ENCODE measurements at regions not wholly inside any gene's neighbourhood (a gene's known extent, or its start where the extent isn't known, plus 50 kb on each side); places are given as distances from the start of the nearest gene placed in this dataset.

- Histone ChIP-seq H3K4me3 (ENCODE audit: low read depth in 1 of 2, low read length in 2 of 2) (no peak overlapping the region), H3K36me3 (ENCODE audit: control insufficient read depth in 1 of 2, insufficient read depth in 2 of 2, low read length in 2 of 2) (no peaks in the 10 kb centered on the region), H3K9me3 (ENCODE audit: control insufficient read depth in 1 of 2, low read length in 2 of 2) (peaks cover 0 to 5% of the 10 kb centered on the region in 2 donors), H3K4me1 (ENCODE audit: control insufficient read depth in 1 of 2, insufficient read depth in 2 of 2, low read length in 2 of 2) (no peaks in the 10 kb centered on the region), H3K27me3 (ENCODE audit: low read depth, low read length) (no peaks in the 10 kb centered on the region), H3K27ac (ENCODE audit: low read length) (no peak overlapping the region)
These were observed 318.6 kb downstream of the PTEN start for GRCh38 chr10:88181902-88182600.

- no peaks in the 10 kb centered on the region for H3K4me1 ChIP-seq (ENCODE audit: control insufficient read depth in 1 of 2, insufficient read depth in 2 of 2, low read length in 2 of 2)
- H3K4me3 ChIP-seq (ENCODE audit: low read depth in 1 of 2, low read length in 2 of 2): no peak overlapping the region
- peaks cover 0 to 5% of the 10 kb centered on the region in 2 donors for H3K9me3 ChIP-seq (ENCODE audit: control insufficient read depth in 1 of 2, low read length in 2 of 2)
- no peaks in the 10 kb centered on the region for H3K36me3 ChIP-seq (ENCODE audit: control insufficient read depth in 1 of 2, insufficient read depth in 2 of 2, low read length in 2 of 2)
- no peaks in the 10 kb centered on the region for H3K27me3 ChIP-seq (ENCODE audit: low read depth, low read length)
- no peak overlapping the region for H3K27ac ChIP-seq (ENCODE audit: low read length)
These were observed 319.1 kb downstream of the PTEN start for GRCh38 chr10:88182601-88182930.

GRCh38 chr10:88184543-88185297 is 321.3 kb downstream of the PTEN start:
- no peak overlapping the region for H3K4me3 ChIP-seq (ENCODE audit: low read depth in 1 of 2, low read length in 2 of 2)
- no peaks in the 10 kb centered on the region for H3K9me3 ChIP-seq (ENCODE audit: control insufficient read depth in 1 of 2, low read length in 2 of 2)
- H3K27me3 ChIP-seq (ENCODE audit: low read depth, low read length): no peaks in the 10 kb centered on the region
- H3K36me3 ChIP-seq (ENCODE audit: control insufficient read depth in 1 of 2, insufficient read depth in 2 of 2, low read length in 2 of 2): no peaks in the 10 kb centered on the region
- H3K27ac ChIP-seq (ENCODE audit: low read length): no peak overlapping the region
- no peaks in the 10 kb centered on the region for H3K4me1 ChIP-seq (ENCODE audit: control insufficient read depth in 1 of 2, insufficient read depth in 2 of 2, low read length in 2 of 2)

GRCh38 chr10:88185830-88186229 is 322.4 kb downstream of the PTEN start:
- Histone ChIP-seq H3K27me3 (ENCODE audit: low read depth, low read length) (no peaks in the 10 kb centered on the region), H3K4me3 (ENCODE audit: low read depth in 1 of 2, low read length in 2 of 2) (no peak overlapping the region), H3K27ac (ENCODE audit: low read length) (no peak overlapping the region), H3K4me1 (ENCODE audit: control insufficient read depth in 1 of 2, insufficient read depth in 2 of 2, low read length in 2 of 2) (no peaks in the 10 kb centered on the region), H3K9me3 (ENCODE audit: control insufficient read depth in 1 of 2, low read length in 2 of 2) (no peaks in the 10 kb centered on the region), H3K36me3 (ENCODE audit: control insufficient read depth in 1 of 2, insufficient read depth in 2 of 2, low read length in 2 of 2) (no peaks in the 10 kb centered on the region)

DNA sequence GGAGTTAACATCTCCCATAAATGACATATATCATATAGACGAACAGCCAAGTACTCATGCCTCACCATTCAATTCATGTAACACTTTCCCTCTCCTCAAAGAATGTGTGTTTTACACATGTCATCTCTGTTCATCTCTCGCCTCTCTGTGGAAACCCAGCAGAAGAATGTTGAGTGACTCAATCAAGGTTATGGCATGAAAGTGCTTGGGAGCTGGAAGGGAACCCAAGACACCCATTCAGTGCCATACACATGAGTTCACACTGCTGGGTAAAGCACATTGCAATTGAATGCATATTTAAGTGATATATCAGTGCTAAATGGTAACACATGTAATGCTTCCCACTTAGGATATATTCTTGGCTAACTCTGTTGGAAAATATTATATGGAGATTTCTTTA is 322.9 kb downstream of the PTEN start:
- Histone ChIP-seq H3K27ac (ENCODE audit: low read length) (no peak overlapping the region), H3K4me3 (ENCODE audit: low read depth in 1 of 2, low read length in 2 of 2) (no peak overlapping the region), H3K9me3 (ENCODE audit: control insufficient read depth in 1 of 2, low read length in 2 of 2) (no peaks in the 10 kb centered on the region), H3K27me3 (ENCODE audit: low read depth, low read length) (no peaks in the 10 kb centered on the region), H3K36me3 (ENCODE audit: control insufficient read depth in 1 of 2, insufficient read depth in 2 of 2, low read length in 2 of 2) (no peaks in the 10 kb centered on the region), H3K4me1 (ENCODE audit: control insufficient read depth in 1 of 2, insufficient read depth in 2 of 2, low read length in 2 of 2) (no peaks in the 10 kb centered on the region)

GRCh38 chr10:88187472-88187871 is 324.0 kb downstream of the PTEN start:
- no peaks in the 10 kb centered on the region for H3K9me3 ChIP-seq (ENCODE audit: control insufficient read depth in 1 of 2, low read length in 2 of 2)
- H3K4me1 ChIP-seq (ENCODE audit: control insufficient read depth in 1 of 2, insufficient read depth in 2 of 2, low read length in 2 of 2): no peaks in the 10 kb centered on the region
- no peaks in the 10 kb centered on the region for H3K27me3 ChIP-seq (ENCODE audit: low read depth, low read length)
- H3K36me3 ChIP-seq (ENCODE audit: control insufficient read depth in 1 of 2, insufficient read depth in 2 of 2, low read length in 2 of 2): no peaks in the 10 kb centered on the region
- no peak overlapping the region for H3K4me3 ChIP-seq (ENCODE audit: low read depth in 1 of 2, low read length in 2 of 2)
- H3K27ac ChIP-seq (ENCODE audit: low read length): no peak overlapping the region

DNA sequence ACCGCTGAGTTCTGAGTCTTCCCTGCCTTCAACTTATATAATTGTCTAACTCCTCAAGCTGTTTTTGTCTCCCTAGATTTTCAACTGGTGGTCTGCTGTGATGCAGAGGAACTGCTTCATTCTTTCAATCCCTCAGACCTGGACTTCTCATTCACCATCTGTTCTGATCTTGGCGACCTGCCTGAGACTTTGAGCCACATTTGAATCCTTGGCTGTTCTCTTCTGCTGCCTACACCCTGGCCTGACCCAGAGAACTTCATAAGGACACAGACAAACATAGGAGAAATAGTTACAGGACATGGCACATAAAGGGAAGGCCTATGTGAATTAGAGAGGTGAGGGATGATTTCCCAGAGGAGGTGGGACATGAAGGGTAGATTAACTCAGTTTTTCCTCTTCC is 326.7 kb downstream of the PTEN start:
- no peaks in the 10 kb centered on the region for H3K9me3 ChIP-seq (ENCODE audit: control insufficient read depth in 1 of 2, low read length in 2 of 2)
- H3K4me1 ChIP-seq (ENCODE audit: control insufficient read depth in 1 of 2, insufficient read depth in 2 of 2, low read length in 2 of 2): no peaks in the 10 kb centered on the region
- no peaks in the 10 kb centered on the region for H3K27me3 ChIP-seq (ENCODE audit: low read depth, low read length)
- no peak overlapping the region for H3K4me3 ChIP-seq (ENCODE audit: low read depth in 1 of 2, low read length in 2 of 2)
- no peak overlapping the region for H3K27ac ChIP-seq (ENCODE audit: low read length)
- no peaks in the 10 kb centered on the region for H3K36me3 ChIP-seq (ENCODE audit: control insufficient read depth in 1 of 2, insufficient read depth in 2 of 2, low read length in 2 of 2)

DNA sequence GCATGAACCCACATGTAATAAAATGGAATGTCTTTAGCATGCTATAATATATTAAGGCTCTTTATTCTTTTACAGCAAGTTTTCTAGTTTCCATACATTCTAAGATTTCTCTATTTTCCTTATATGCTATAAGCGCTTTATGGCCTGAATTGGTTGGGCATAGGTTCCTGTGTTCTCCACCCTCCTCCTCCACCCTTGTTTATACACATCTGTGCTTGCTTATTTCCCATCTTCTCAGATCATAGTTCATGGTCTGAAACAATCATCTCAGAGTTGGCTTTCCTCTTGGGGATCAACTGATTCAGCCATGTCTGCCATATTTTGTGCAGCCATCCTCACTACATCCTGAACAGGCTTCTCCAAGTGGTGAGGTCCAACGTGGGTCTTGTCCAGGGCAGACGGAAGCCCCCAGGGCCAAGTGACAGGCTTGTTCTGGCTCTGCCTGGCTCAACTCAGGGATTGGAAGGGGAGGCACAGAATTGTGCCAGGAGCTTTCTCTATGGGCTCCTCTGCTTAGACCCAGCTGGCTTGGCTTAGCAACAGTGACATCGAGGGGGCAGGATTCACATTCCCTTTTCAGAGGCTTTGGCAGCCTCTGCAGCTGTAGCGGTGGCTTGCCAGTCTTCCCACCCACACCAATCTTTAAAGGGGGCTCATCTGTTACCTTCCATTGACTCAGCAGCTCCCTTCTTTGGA is 327.3 kb downstream of the PTEN start:
- Histone ChIP-seq H3K9me3 (ENCODE audit: control insufficient read depth in 1 of 2, low read length in 2 of 2) (no peaks in the 10 kb centered on the region), H3K36me3 (ENCODE audit: control insufficient read depth in 1 of 2, insufficient read depth in 2 of 2, low read length in 2 of 2) (no peaks in the 10 kb centered on the region), H3K4me1 (ENCODE audit: control insufficient read depth in 1 of 2, insufficient read depth in 2 of 2, low read length in 2 of 2) (no peaks in the 10 kb centered on the region), H3K27me3 (ENCODE audit: low read depth, low read length) (no peaks in the 10 kb centered on the region), H3K27ac (ENCODE audit: low read length) (no peak overlapping the region), H3K4me3 (ENCODE audit: low read depth in 1 of 2, low read length in 2 of 2) (no peak overlapping the region)

DNA sequence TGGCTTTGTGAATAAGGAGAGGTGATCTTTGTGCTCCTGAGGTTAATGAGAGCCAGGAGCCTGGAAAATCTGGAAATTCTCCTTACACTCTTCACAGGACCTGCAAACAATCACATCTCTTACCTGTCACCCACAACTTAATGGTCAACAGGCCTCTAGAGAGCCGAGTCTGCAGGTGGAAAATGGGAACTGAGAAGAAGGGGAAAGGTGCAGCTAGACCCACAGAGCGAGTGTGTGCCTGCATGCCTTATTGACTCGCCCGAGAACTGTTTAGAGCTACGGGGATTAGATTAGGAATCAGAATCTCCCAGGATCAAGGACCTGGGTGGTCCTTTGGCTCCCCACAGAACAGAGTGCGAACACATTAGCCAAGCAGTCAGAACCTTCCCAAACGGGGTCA is 329.6 kb downstream of the PTEN start:
- Histone ChIP-seq H3K27me3 (ENCODE audit: low read depth, low read length) (no peaks in the 10 kb centered on the region), H3K36me3 (ENCODE audit: control insufficient read depth in 1 of 2, insufficient read depth in 2 of 2, low read length in 2 of 2) (no peaks in the 10 kb centered on the region), H3K4me3 (ENCODE audit: low read depth in 1 of 2, low read length in 2 of 2) (no peak overlapping the region), H3K4me1 (ENCODE audit: control insufficient read depth in 1 of 2, insufficient read depth in 2 of 2, low read length in 2 of 2) (no peaks in the 10 kb centered on the region), H3K9me3 (ENCODE audit: control insufficient read depth in 1 of 2, low read length in 2 of 2) (no peaks in the 10 kb centered on the region), H3K27ac (ENCODE audit: low read length) (no peak overlapping the region)

DNA sequence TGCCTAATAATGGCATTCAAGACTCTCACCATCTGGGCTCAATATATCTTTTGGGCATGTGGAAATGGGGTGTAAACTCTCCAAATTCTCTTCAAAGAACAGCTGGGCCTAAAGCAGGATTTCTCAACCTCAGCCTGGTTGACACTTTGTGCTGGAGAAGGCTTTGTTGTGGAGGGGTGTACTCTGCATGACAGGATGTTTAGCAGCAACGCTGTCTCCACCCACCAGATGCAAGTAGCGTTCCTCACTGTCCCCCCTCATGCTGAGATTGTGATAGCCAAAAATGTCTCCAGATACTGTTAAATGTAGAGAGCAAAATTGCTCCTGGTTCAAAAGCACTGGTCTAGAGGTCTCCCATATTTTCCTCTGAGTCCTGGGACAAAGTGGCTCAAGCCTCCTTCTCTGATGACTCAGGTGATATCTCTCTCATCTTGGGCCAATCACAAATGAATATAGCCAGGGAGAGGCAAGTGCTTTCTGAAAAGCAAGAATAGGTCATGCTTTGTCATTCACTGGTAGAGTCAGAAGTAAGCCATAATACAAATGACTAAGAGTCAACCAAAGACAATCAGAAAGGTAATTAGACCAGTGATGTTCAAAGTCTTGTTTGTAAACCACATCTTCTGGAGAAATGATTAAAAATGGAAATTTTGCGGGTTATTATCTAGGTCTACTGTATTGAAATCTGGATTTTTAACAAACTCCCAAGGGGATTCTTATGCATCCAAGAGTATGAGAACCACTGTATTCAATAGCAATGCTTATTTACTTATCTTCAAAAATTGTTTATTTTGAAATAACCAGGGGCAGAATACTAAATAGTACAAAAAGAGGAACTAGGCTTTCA is 330.8 kb downstream of the PTEN start:
- no peaks in the 10 kb centered on the region for H3K27me3 ChIP-seq (ENCODE audit: low read depth, low read length)
- H3K36me3 ChIP-seq (ENCODE audit: control insufficient read depth in 1 of 2, insufficient read depth in 2 of 2, low read length in 2 of 2): no peaks in the 10 kb centered on the region
- no peaks in the 10 kb centered on the region for H3K4me1 ChIP-seq (ENCODE audit: control insufficient read depth in 1 of 2, insufficient read depth in 2 of 2, low read length in 2 of 2)
- H3K27ac ChIP-seq (ENCODE audit: low read length): no peak overlapping the region
- H3K4me3 ChIP-seq (ENCODE audit: low read depth in 1 of 2, low read length in 2 of 2): no peak overlapping the region
- no peaks in the 10 kb centered on the region for H3K9me3 ChIP-seq (ENCODE audit: control insufficient read depth in 1 of 2, low read length in 2 of 2)

GRCh38 chr10:88194961-88195367 is 331.5 kb downstream of the PTEN start:
- Histone ChIP-seq H3K4me1 (ENCODE audit: control insufficient read depth in 1 of 2, insufficient read depth in 2 of 2, low read length in 2 of 2) (no peaks in the 10 kb centered on the region), H3K27ac (ENCODE audit: low read length) (no peak overlapping the region), H3K4me3 (ENCODE audit: low read depth in 1 of 2, low read length in 2 of 2) (no peak overlapping the region), H3K9me3 (ENCODE audit: control insufficient read depth in 1 of 2, low read length in 2 of 2) (no peaks in the 10 kb centered on the region), H3K36me3 (ENCODE audit: control insufficient read depth in 1 of 2, insufficient read depth in 2 of 2, low read length in 2 of 2) (no peaks in the 10 kb centered on the region), H3K27me3 (ENCODE audit: low read depth, low read length) (no peaks in the 10 kb centered on the region)

All from muscle layer of duodenum (tissue), 2 donors.